ENCODE measurements at regions not wholly inside any gene's neighbourhood (a gene's known extent, or its start where the extent isn't known, plus 50 kb on each side); places are given as distances from the start of the nearest gene placed in this dataset.

DNA sequence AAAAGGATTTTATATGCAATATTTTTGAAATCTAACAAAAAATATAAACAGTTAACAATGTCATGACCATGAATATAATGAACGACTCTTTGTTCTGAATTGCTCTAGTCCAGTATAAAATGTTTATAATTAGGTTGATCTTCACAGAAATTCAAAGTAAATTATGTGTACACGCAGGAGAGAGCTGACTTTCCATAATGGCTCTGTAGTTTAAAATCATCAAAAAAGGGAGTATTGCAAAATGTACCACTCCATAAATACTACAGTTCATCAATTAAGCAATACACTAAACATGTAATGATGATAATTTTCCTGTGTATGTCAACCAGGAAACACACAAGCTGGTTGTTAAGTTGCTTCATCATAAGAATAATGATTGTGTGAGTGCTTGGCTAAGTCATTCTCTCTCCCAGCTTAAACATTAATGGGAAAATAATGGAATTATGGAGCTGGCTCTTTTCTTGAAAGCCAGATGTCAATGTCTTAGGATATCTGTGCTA, 189.5 kb upstream of the PLEKHG7 start:
- DNase-seq (ENCODE audit: low spot score) (no peak), ATAC-seq (ENCODE audit: low FRiP score) (no peak)
- TF ChIP-seq, protein P1, sequence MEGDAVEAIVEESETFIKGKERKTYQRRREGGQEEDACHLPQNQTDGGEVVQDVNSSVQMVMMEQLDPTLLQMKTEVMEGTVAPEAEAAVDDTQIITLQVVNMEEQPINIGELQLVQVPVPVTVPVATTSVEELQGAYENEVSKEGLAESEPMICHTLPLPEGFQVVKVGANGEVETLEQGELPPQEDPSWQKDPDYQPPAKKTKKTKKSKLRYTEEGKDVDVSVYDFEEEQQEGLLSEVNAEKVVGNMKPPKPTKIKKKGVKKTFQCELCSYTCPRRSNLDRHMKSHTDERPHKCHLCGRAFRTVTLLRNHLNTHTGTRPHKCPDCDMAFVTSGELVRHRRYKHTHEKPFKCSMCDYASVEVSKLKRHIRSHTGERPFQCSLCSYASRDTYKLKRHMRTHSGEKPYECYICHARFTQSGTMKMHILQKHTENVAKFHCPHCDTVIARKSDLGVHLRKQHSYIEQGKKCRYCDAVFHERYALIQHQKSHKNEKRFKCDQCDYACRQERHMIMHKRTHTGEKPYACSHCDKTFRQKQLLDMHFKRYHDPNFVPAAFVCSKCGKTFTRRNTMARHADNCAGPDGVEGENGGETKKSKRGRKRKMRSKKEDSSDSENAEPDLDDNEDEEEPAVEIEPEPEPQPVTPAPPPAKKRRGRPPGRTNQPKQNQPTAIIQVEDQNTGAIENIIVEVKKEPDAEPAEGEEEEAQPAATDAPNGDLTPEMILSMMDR (IDR thresholded peaks at IDR 0.05), result no peak

DNA sequence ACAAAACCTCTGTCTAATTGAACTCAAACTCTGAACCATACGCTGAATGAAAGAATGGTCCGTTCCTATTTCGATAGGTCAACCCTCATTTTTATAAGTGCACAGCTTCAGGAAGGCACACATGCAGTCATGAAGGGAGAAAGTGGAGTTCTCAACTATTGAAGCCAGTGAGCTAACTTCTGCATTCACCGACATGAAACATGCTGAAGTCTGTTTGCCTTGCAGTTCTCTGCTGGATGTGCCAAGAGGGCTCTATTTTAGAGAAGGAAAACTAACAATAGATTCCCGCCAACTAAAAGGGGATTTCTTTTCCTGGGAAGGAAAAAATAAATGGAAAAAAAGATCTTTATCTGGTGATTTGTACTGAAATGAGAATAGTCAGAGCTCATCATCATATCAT, 191.0 kb upstream of the PLEKHG7 start:
- DNase-seq (ENCODE audit: low spot score) (no peak), ATAC-seq (ENCODE audit: low FRiP score) (no peak)
- TF ChIP-seq, protein P1 (IDR thresholded peaks at IDR 0.05), result no peak

DNA sequence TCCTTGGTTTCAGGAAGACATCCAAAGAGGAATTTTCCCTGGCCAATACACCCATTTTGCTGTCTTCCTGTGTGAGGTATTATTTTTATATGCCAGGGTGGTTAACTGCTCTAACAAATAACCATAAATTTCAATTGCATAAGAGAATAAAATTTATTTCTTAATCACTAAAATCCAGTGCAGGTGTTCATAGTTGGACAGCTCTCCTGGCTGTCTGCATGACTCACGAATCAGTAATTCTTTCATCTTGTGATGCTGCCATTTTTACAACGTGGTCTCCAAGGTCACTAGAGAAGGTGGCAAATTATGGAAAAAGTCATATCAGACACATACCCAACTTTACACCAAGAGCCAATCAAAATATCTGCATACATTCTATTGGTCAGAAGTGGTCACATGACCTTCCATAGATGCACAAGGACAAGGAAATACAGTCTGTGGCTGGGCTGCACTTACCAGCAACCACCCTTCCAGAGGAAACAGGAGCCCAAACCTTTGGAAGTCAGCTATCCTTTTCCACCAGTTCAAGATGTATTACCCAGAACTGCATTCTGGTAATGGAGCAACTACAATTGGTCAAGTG, 193.5 kb upstream of the PLEKHG7 start:
- TF ChIP-seq, protein P1 (IDR thresholded peaks at IDR 0.05), result no peak
- no peak for ATAC-seq (ENCODE audit: low FRiP score)
- no peak for DNase-seq (ENCODE audit: low spot score)

DNA sequence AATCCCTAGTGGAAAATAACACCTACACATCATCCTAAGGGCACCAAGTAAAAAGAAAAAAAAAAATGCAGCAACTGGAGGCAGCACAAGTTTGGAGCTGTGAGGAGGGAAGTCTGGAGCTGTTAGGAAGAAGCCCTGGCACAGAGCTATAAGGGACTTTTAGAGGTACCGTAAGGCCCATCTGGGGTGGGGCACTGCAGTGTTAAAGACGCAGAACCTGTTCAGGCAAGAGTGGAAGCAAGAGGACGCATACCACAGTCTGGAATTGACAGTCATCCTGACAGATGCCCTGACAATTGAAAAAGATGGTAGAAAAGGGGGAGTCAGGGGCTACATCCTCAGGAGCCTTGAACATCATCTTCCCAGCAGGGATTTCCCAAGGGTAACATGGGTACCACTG, 195.9 kb upstream of the PLEKHG7 start:
- no peak for DNase-seq (ENCODE audit: low spot score)
- ATAC-seq (ENCODE audit: low FRiP score), result no peak
- TF ChIP-seq, protein P1 (IDR thresholded peaks at IDR 0.05), result no peak

DNA sequence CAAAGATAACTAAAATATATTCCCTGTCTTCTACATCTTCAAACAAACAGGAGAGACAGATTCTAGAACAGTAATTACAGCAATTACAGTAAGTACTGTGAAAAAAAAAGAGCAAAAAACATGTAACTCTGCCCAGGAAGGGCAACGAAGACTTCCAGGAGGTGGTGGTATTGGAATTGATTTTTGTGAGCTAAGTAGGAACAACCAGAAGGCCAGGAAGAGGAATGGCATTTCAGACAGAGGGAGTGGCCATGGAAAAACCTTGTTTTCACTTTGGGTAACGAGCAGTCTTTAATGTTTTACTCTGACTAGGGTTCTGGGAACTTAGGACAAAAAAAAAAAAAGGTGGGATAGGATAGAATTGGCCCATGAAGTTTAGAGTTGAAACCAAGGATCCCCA, 196.3 kb upstream of the PLEKHG7 start:
- TF ChIP-seq, protein P1 (IDR thresholded peaks at IDR 0.05), result no peak
- DNase-seq (ENCODE audit: low spot score) (no peak), ATAC-seq (ENCODE audit: low FRiP score) (no peak)

DNA sequence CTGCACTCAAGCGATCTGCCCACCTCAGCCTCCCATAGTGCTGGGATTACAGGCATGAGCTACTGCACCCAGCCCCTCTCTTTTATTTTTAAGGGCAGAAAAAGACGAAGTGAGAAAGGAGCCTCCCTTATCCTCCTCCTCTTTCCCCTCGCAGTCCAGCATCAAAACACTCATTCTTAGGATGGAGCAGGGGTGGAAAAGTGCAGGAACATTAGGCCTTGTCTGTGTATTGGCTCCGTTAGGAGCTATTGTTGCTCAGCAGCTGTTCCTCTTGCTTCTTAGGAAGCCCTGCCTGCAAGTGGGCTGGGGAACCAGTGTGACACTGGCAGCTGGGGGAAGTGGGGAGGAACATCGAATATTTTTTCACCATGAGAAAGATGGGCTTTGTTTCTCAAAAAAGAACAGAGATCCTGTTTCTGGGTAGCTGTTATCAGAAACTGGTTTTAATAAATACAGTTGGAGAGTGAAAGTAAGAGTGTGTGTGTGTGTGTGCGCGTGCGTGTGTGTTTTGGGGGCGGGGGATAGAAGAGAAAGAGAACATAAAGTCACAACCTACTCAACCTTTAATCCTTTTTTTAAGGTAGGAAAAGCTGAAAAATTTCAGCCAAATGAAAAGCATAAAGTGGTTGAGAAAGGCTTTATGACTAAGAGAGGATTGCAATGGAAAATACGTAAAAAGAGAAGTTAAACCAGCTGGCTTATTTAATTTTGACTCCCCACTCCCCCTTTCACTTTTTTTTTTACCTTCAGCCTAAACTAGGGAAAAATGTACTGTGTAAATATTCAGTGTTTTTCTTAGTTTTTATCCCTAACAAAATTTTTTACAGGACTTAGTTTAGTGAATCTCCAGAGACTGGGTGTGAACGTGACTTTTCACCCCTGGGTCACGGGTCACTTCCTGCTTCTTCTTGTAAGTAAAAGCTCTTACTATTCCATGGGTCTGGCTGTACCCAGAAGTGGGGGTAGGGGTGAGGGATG, 197.2 kb upstream of the PLEKHG7 start:
- TF ChIP-seq, protein P1 (IDR thresholded peaks at IDR 0.05), result no peak
- ATAC-seq (ENCODE audit: low FRiP score) (no peak), DNase-seq (ENCODE audit: low spot score) (no peak)
